ENCODE measurements at regions not wholly inside any gene's neighbourhood (a gene's known extent, or its start where the extent isn't known, plus 50 kb on each side); places are given as distances from the start of the nearest gene placed in this dataset.

DNA sequence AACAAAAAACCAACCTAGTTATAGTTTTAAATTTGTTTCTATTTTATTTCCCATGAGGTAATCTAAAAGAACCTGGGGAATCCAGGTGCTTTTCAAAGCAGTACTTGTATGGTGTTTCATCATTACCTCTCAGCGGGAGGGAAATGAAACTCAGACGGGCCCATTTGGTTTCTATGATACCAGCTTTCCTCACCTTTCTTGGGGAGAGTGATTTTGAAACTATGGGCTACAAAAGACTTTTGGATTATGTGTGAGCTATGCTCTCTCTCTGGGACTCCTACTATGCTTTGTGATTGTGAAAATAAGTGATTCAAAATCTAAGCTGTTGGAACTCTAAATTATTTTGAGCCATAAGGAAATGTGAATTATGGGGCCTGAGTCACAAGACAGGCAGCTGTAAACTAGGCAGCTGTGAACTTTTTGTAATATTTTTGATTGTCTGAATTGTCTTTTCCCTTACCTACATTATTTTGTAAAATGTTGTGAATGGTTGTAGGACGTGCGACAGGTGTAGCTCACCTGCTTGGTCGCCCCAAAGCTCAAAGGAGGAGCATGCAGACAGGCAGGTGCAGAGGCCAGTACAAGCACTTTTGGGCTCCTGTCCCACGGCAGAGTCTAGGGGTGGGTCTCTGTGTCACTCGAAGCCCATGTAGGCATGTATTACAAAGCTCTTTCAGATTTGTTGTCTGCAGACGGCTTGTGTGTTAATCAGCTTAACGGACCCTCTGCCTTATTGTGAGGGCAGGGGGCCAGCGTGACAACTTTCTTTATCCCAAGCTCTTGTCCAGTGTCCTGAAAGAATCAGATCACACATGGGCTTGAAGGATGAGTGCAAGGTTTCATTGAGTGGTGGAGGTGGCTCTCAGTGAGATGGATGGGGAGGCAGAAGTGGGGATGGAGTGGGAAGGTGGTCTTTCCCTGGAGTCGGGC, 64.8 kb upstream of the BACH1 start:
- Histone ChIP-seq H4K20me1 (ENCODE audit: insufficient read depth) (no peaks in the 10 kb centered on the region), H3K4me1 (ENCODE audit: control insufficient read depth in 1 of 2, insufficient read depth in 2 of 2, low read length in 2 of 2) (peaks cover 0 to 15% of the 10 kb centered on the region in 2 experiments; a peak in 2 of 4 replicates), H3K4me2 (ENCODE audit: low read length) (no peak overlapping the region), H3K9me3 (ENCODE audit: control insufficient read depth in 1 of 2, insufficient read depth in 1 of 2, low read depth in 1 of 2, low read length in 2 of 2) (no peaks in the 10 kb centered on the region), H3K4me3 (replicated peaks in 1 of 2; ENCODE audit: low read depth in 1 of 2, low read length in 2 of 2) (no peak overlapping the region), H3K9ac (ENCODE audit: low read length) (no peak overlapping the region), H2AFZ (ENCODE audit: low read depth, low read length, poor library complexity, severe bottlenecking) (no peak overlapping the region), H3K36me3 (ENCODE audit: control insufficient read depth in 1 of 2, insufficient read depth in 2 of 2, low read length in 2 of 2) (no peaks in the 10 kb centered on the region), H3K79me2 (ENCODE audit: insufficient read depth, low read length) (no peaks in the 10 kb centered on the region), H3K27me3 (ENCODE audit: insufficient read depth, low read length) (no peaks in the 10 kb centered on the region), H3K9me2 (ENCODE audit: insufficient read depth) (no peaks in the 10 kb centered on the region), H3K27ac (ENCODE audit: low read depth, low read length) (no peak overlapping the region)
- ChIA-PET RAD21 (ENCODE audit: low non-redundant PET in 1 of 2, low total read pairs in 2 of 2, uncharacterized antibody in 2 of 2, unreplicated experiment in 2 of 2) (no interaction called here), CTCF (interaction anchor here (1.1 kb wide), 1 partner anchor 138 kb away, joined by 4 read pairs; no protein-coding TSS in a partner anchor), POLR2A (no interaction called here)
- TF ChIP-seq EZH2 (IDR thresholded peaks at IDR 0.05) (no peak), JUND (IDR thresholded peaks at IDR 0.05) (no peak), EGR1 (IDR thresholded peaks at IDR 0.05; ENCODE audit: low read depth) (no peak), YY1 (IDR thresholded peaks at IDR 0.05; ENCODE audit: extremely low read depth, insufficient replicate concordance, low read depth, low read length) (no peak)
- no TSS peak for BruUV-seq (replicated peaks)
- no peak for DNase-seq (ENCODE audit: low read depth, low spot score)
- intact Hi-C loops (cut with micrococcal nuclease) = no loop called here
- no peak for ATAC-seq

DNA sequence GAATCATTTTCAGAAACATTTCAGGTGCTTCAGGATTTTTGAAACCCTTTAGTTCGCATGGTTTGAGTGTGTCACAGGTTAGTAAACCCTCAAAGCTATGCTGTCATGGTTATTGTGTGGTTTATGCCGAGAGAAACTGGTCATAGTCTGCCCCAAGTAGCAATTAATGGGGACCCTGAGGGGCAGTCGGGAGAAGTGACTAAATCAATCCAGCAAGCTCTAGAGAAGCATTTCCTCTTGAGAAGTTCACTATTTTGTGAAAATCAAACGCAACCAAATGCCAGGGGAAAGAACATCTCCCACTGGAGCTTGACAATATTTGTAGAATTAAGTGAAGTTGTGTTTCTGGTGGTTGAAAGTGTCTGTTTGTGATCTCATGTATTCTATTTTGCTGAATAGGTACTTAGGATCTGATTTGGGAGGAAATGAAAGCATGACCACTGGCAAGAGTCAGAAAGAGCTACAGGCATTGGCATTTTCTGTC, 63.0 kb upstream of the BACH1 start:
- H2AFZ ChIP-seq (ENCODE audit: low read depth, low read length, poor library complexity, severe bottlenecking) = no peak overlapping the region
- H3K79me2 ChIP-seq (ENCODE audit: insufficient read depth, low read length) = no peaks in the 10 kb centered on the region
- BruUV-seq (replicated peaks) = no TSS peak
- DNase-seq (ENCODE audit: low read depth, low spot score) (no peak), ATAC-seq (no peak)
- ChIA-PET POLR2A (no interaction called here), RAD21 (ENCODE audit: low non-redundant PET in 1 of 2, low total read pairs in 2 of 2, uncharacterized antibody in 2 of 2, unreplicated experiment in 2 of 2) (no interaction called here), CTCF (no interaction called here)
- H3K27ac ChIP-seq (ENCODE audit: low read depth, low read length) = no peak overlapping the region
- H4K20me1 ChIP-seq (ENCODE audit: insufficient read depth) = no peaks in the 10 kb centered on the region
- peaks cover 0 to 15% of the 10 kb centered on the region in 2 experiments; a peak in 2 of 4 replicates for H3K4me1 ChIP-seq (ENCODE audit: control insufficient read depth in 1 of 2, insufficient read depth in 2 of 2, low read length in 2 of 2)
- no peak overlapping the region for H3K4me2 ChIP-seq (ENCODE audit: low read length)
- no peak overlapping the region for H3K4me3 ChIP-seq (replicated peaks in 1 of 2; ENCODE audit: low read depth in 1 of 2, low read length in 2 of 2)
- H3K9me2 ChIP-seq (ENCODE audit: insufficient read depth) = no peaks in the 10 kb centered on the region
- H3K36me3 ChIP-seq (ENCODE audit: control insufficient read depth in 1 of 2, insufficient read depth in 2 of 2, low read length in 2 of 2) = no peaks in the 10 kb centered on the region
- H3K9me3 ChIP-seq (ENCODE audit: control insufficient read depth in 1 of 2, insufficient read depth in 1 of 2, low read depth in 1 of 2, low read length in 2 of 2) = no peaks in the 10 kb centered on the region
- H3K9ac ChIP-seq (ENCODE audit: low read length) = no peak overlapping the region
- intact Hi-C loops (cut with micrococcal nuclease) = no loop called here
- H3K27me3 ChIP-seq (ENCODE audit: insufficient read depth, low read length) = no peaks in the 10 kb centered on the region
- TF ChIP-seq, protein P1, sequence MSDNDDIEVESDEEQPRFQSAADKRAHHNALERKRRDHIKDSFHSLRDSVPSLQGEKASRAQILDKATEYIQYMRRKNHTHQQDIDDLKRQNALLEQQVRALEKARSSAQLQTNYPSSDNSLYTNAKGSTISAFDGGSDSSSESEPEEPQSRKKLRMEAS (IDR thresholded peaks at IDR 0.05) = no peak
- TF ChIP-seq, protein P2, sequence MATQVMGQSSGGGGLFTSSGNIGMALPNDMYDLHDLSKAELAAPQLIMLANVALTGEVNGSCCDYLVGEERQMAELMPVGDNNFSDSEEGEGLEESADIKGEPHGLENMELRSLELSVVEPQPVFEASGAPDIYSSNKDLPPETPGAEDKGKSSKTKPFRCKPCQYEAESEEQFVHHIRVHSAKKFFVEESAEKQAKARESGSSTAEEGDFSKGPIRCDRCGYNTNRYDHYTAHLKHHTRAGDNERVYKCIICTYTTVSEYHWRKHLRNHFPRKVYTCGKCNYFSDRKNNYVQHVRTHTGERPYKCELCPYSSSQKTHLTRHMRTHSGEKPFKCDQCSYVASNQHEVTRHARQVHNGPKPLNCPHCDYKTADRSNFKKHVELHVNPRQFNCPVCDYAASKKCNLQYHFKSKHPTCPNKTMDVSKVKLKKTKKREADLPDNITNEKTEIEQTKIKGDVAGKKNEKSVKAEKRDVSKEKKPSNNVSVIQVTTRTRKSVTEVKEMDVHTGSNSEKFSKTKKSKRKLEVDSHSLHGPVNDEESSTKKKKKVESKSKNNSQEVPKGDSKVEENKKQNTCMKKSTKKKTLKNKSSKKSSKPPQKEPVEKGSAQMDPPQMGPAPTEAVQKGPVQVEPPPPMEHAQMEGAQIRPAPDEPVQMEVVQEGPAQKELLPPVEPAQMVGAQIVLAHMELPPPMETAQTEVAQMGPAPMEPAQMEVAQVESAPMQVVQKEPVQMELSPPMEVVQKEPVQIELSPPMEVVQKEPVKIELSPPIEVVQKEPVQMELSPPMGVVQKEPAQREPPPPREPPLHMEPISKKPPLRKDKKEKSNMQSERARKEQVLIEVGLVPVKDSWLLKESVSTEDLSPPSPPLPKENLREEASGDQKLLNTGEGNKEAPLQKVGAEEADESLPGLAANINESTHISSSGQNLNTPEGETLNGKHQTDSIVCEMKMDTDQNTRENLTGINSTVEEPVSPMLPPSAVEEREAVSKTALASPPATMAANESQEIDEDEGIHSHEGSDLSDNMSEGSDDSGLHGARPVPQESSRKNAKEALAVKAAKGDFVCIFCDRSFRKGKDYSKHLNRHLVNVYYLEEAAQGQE (IDR thresholded peaks at IDR 0.05; ENCODE audit: low read depth) = no peak
- TF ChIP-seq CEBPB (IDR thresholded peaks at IDR 0.05; ENCODE audit: low read depth) = no peak
- TF ChIP-seq, protein P3, sequence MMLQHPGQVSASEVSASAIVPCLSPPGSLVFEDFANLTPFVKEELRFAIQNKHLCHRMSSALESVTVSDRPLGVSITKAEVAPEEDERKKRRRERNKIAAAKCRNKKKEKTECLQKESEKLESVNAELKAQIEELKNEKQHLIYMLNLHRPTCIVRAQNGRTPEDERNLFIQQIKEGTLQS (IDR thresholded peaks at IDR 0.05) = no peak
- TF ChIP-seq SRF (IDR thresholded peaks at IDR 0.05; ENCODE audit: low read depth) = no peak
- no peak for TF ChIP-seq EZH2 (IDR thresholded peaks at IDR 0.05)
- TF ChIP-seq RAD21 (IDR thresholded peaks at IDR 0.05; ENCODE audit: low read depth) = no peak
- no peak for TF ChIP-seq CBX3 (IDR thresholded peaks at IDR 0.05; ENCODE audit: low read depth)
- TF ChIP-seq ZNF274 (IDR thresholded peaks at IDR 0.05; ENCODE audit: low read depth, low read length) = no peak
- TF ChIP-seq, protein P4, sequence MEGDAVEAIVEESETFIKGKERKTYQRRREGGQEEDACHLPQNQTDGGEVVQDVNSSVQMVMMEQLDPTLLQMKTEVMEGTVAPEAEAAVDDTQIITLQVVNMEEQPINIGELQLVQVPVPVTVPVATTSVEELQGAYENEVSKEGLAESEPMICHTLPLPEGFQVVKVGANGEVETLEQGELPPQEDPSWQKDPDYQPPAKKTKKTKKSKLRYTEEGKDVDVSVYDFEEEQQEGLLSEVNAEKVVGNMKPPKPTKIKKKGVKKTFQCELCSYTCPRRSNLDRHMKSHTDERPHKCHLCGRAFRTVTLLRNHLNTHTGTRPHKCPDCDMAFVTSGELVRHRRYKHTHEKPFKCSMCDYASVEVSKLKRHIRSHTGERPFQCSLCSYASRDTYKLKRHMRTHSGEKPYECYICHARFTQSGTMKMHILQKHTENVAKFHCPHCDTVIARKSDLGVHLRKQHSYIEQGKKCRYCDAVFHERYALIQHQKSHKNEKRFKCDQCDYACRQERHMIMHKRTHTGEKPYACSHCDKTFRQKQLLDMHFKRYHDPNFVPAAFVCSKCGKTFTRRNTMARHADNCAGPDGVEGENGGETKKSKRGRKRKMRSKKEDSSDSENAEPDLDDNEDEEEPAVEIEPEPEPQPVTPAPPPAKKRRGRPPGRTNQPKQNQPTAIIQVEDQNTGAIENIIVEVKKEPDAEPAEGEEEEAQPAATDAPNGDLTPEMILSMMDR (IDR thresholded peaks at IDR 0.05 in 2 of 3, conservative IDR thresholded peaks at IDR 0.05 in 1 of 3; ENCODE audit: borderline replicate concordance in 1 of 3, insufficient read depth in 1 of 3, low read depth in 2 of 3, low read length in 2 of 3) = no peak
- TF ChIP-seq EZH2phosphoT487 (IDR thresholded peaks at IDR 0.05; ENCODE audit: borderline replicate concordance) = no peak

Measured in HCT116 (cell line).